HCT116 (cell line): ENCODE measurements at regions not wholly inside any gene's neighbourhood (a gene's known extent, or its start where the extent isn't known, plus 50 kb on each side); places are given as distances from the start of the nearest gene placed in this dataset.

Experiments
- ATAC-seq: fragments of 200-7000 bp; cut with Tn5 transposase; 2 replicates; pipeline ENCODE4 v1.9.1; 2020; ENCODE audit warnings: mild to moderate bottlenecking, moderate library complexity
- BruUV-seq: library from RNA; stranded (reverse); fragments of 400-500 nt; replicated peaks from 2 replicates; lab custom pipeline; 2021; lab: Mats Ljungman, UMichigan
- CTCF ChIA-PET: fragments of 300-600 bp; sonication (Branson Sonifier 250); formaldehyde crosslinking; loops from one replicate; lab custom pipeline; 2021; ENCODE audit warnings: antibody characterized with exemption; lab: Charles Lee
- POLR2A ChIA-PET: fragments of 300-600, 350-600 bp; sonication (Branson Sonifier 250); formaldehyde crosslinking; loops from one replicate; lab custom pipeline; 2021; ENCODE audit warnings: antibody characterized with exemption; lab: Charles Lee
- RAD21 ChIA-PET, 2 experiments: fragments of 300-600 bp; sonication (Branson Sonifier 250); formaldehyde crosslinking; loops; one replicate each; lab custom pipeline; 2023; ENCODE audit warnings: low total read pairs in 2 of 2; ENCODE audit not compliant: uncharacterized antibody in 2 of 2, unreplicated experiment in 2 of 2, low non-redundant PET in 1 of 2; lab: Charles Lee
- DNase-seq: peaks from one replicate; pipeline ENCODE4 v3.0.0-alpha.2; 2010; ENCODE audit warnings: low read depth, low spot score
- H2AFZ ChIP-seq: fragments of 200-600 bp; shearing (Covaris generic), sonication (generic); 2 replicates; pipeline ENCODE4 v1.6.1; 2017; ENCODE audit warnings: low read depth, mixed run types, mixed read lengths, antibody characterized with exemption, low read length; ENCODE audit not compliant: poor library complexity, severe bottlenecking
- H3K27ac ChIP-seq: 2 replicates; pipeline ENCODE4 v1.5.1; 2012; ENCODE audit warnings: low read depth, low read length
- H3K27me3 ChIP-seq: fragments of 200-600 bp; sonication (generic); 2 replicates; pipeline ENCODE4 v1.6.1; 2016; ENCODE audit warnings: mixed run types, low read length, mixed read lengths; ENCODE audit not compliant: insufficient read depth
- H3K36me3 ChIP-seq, 2 experiments: fragments of 200-500 bp in 1 of 2; fragments of 200-600 bp in 1 of 2; sonication (Bioruptor generic) in 1 of 2; sonication (generic) in 1 of 2; 2 replicates each; pipeline versions ENCODE4 v1.5.1 to v1.6.1; 2014 to 2016; ENCODE audit warnings: low read length in 2 of 2, inconsistent platforms in 1 of 2, mixed read lengths in 1 of 2, mixed run types in 1 of 2; ENCODE audit not compliant: insufficient read depth in 2 of 2, control insufficient read depth in 1 of 2
- H3K4me1 ChIP-seq, 2 experiments: fragments of 200-600 bp in 1 of 2; sonication (generic) in 1 of 2; 2 replicates each; pipeline versions ENCODE4 v1.5.1 to v1.6.1; 2012 to 2017; ENCODE audit warnings: low read length in 2 of 2, inconsistent platforms in 1 of 2, mild to moderate bottlenecking in 1 of 2, mixed read lengths in 1 of 2, mixed run types in 1 of 2, moderate library complexity in 1 of 2; ENCODE audit not compliant: insufficient read depth in 2 of 2, control insufficient read depth in 1 of 2
- H3K4me2 ChIP-seq: fragments of 200-600 bp; sonication (generic); 2 replicates; pipeline ENCODE4 v1.6.1; 2017; ENCODE audit warnings: mixed run types, low read length, mixed read lengths
- H3K4me3 ChIP-seq, 2 experiments: fragments of 200-600 bp in 1 of 2; sonication (generic) in 1 of 2; replicated peaks in 1 of 2; 2 replicates each; pipeline ENCODE4 v1.5.1; 2011 to 2016; ENCODE audit warnings: low read length in 2 of 2, control low read depth in 1 of 2, low read depth in 1 of 2, mild to moderate bottlenecking in 1 of 2, mixed read lengths in 1 of 2, mixed run types in 1 of 2
- H3K79me2 ChIP-seq: fragments of 200-600 bp; sonication (generic); 2 replicates; pipeline ENCODE4 v1.6.1; 2017; ENCODE audit warnings: mild to moderate bottlenecking, mixed run types, low read length, moderate library complexity, mixed read lengths; ENCODE audit not compliant: insufficient read depth
- H3K9ac ChIP-seq: fragments of 200-600 bp; sonication (generic); 2 replicates; pipeline ENCODE4 v1.6.1; 2016; ENCODE audit warnings: low read length, mixed read lengths
- H3K9me2 ChIP-seq: fragments of 200-600 bp; sonication (generic), shearing (Covaris generic); 2 replicates; pipeline ENCODE4 v1.6.1; 2017; ENCODE audit warnings: mixed run types, mild to moderate bottlenecking, moderate library complexity; ENCODE audit not compliant: insufficient read depth
- H3K9me3 ChIP-seq, 2 experiments: fragments of 200-500 bp in 1 of 2; fragments of 200-600 bp in 1 of 2; sonication (Bioruptor generic) in 1 of 2; sonication (generic) in 1 of 2; 2 replicates each; pipeline ENCODE4 v1.6.1; 2014 to 2017; ENCODE audit warnings: low read length in 2 of 2, mixed read lengths in 2 of 2, inconsistent platforms in 1 of 2, low read depth in 1 of 2, mild to moderate bottlenecking in 1 of 2, mixed run types in 1 of 2, moderate library complexity in 1 of 2; ENCODE audit not compliant: control insufficient read depth in 1 of 2, insufficient read depth in 1 of 2
- H4K20me1 ChIP-seq: fragments of 200-600 bp; sonication (generic), shearing (Covaris generic); 2 replicates; pipeline ENCODE4 v1.6.1; 2017; ENCODE audit warnings: mixed run types, mild to moderate bottlenecking, moderate library complexity; ENCODE audit not compliant: insufficient read depth
- POLR2A ChIP-seq: IDR thresholded peaks from 2 replicates; pipeline ENCODE4 v1.7.0; 2011; ENCODE audit warnings: borderline replicate concordance; ENCODE audit not compliant: insufficient read depth, insufficient read length; ENCODE audit errors: extremely low read depth
- POLR2AphosphoS5 ChIP-seq: IDR thresholded peaks from 2 replicates; pipeline ENCODE4 v1.6.1; 2011; ENCODE audit warnings: mild to moderate bottlenecking, low read depth, low read length, moderate library complexity
- SRF ChIP-seq: IDR thresholded peaks from 2 replicates; pipeline ENCODE4 v1.6.1; 2012; ENCODE audit warnings: low read depth
- YY1 ChIP-seq: IDR thresholded peaks from 2 replicates; pipeline ENCODE4 v1.6.1; 2011; ENCODE audit warnings: low read length, low read depth, moderate library complexity, mild to moderate bottlenecking; ENCODE audit not compliant: insufficient replicate concordance; ENCODE audit errors: extremely low read depth
- intact Hi-C: fragments of 100-400 bp; cut with micrococcal nuclease; formaldehyde crosslinking; loops from 2 replicates; pipeline ENCODE4 v1.10.0; 2022
- TF ChIP-seq, protein P1 (sequence below): IDR thresholded peaks from 2 replicates; pipeline ENCODE4 v1.6.1; 2012
- TF ChIP-seq, protein P2 (sequence below): IDR thresholded peaks from 2 replicates; pipeline ENCODE4 v1.6.1; 2012

DNA sequence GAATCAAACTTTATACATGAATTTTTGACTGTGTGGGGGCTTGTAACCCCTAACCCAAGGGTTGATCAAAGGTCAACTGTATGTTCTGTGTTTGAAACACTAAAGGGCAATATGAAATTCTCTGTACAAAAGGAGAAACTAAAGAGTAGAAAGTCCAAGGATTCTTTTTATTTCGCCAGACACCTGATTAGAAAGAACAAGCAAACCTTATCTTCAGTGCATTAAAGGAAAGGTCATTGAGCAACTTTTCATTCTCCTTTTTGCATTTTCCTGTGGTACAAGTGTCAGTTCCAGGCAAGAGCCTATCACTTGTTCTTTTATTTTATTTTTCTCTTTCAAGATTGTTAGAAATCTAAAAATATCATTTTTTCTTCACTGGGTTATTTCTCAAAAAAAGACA lies 430.1 kb upstream of the EPHA3 start:
- H3K27me3 ChIP-seq = no peaks in the 10 kb centered on the region
- ChIA-PET CTCF (no interaction called here), POLR2A (no interaction called here), RAD21 (no interaction called here)
- no peak overlapping the region for H3K4me3 ChIP-seq
- H2AFZ ChIP-seq = no peak overlapping the region
- intact Hi-C loops = no loop called here
- no peaks in the 10 kb centered on the region for H3K9me2 ChIP-seq
- H3K4me2 ChIP-seq = no peak overlapping the region
- no peaks in the 10 kb centered on the region for H3K79me2 ChIP-seq
- TF ChIP-seq SRF (no peak), POLR2A (no peak)
- TF ChIP-seq, protein P1, sequence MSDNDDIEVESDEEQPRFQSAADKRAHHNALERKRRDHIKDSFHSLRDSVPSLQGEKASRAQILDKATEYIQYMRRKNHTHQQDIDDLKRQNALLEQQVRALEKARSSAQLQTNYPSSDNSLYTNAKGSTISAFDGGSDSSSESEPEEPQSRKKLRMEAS = no peak
- ATAC-seq (no peak), DNase-seq (no peak)
- no peaks in the 10 kb centered on the region for H3K36me3 ChIP-seq
- BruUV-seq = no TSS peak
- H3K4me1 ChIP-seq = no peaks in the 10 kb centered on the region
- peaks cover 6 to 11% of the 10 kb centered on the region in 2 experiments; a peak in 3 of 4 replicates for H3K9me3 ChIP-seq
- H3K27ac ChIP-seq = no peak overlapping the region
- H3K9ac ChIP-seq = no peak overlapping the region
- no peaks in the 10 kb centered on the region for H4K20me1 ChIP-seq

DNA sequence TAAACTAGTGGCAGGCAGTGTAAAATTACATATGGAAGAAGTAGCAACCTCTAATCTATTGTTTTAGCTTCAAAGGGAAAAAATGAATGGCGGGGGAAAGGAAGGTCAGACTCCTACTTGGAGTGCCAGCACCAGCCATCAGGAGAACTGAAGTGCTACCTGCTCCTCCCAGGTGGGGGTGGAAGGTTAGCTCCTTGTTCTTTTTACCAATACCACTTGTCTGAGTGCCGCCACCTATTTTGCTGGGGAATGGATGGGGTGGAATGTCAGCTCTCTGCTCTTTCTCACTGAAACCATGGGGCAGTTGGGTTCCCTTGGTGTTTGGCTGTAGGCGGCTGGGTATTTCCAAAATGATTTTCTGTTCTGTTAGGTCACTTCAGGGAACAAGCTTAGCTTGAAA lies 428.7 kb upstream of the EPHA3 start:
- POLR2A ChIA-PET = no interaction called here
- Histone ChIP-seq H3K4me2 (no peak overlapping the region), H3K9me2 (no peaks in the 10 kb centered on the region), H3K4me3 (no peak overlapping the region), H2AFZ (no peak overlapping the region), H3K79me2 (no peaks in the 10 kb centered on the region), H3K9me3 (peaks cover 6 to 11% of the 10 kb centered on the region in 2 experiments; a peak in 3 of 4 replicates), H3K4me1 (no peaks in the 10 kb centered on the region), H3K36me3 (no peaks in the 10 kb centered on the region), H3K27ac (no peak overlapping the region), H4K20me1 (no peaks in the 10 kb centered on the region), H3K9ac (no peak overlapping the region), H3K27me3 (no peaks in the 10 kb centered on the region)
- intact Hi-C loops = no loop called here
- no peak for DNase-seq
- BruUV-seq = no TSS peak
- ATAC-seq = no peak
- TF ChIP-seq, protein P2, sequence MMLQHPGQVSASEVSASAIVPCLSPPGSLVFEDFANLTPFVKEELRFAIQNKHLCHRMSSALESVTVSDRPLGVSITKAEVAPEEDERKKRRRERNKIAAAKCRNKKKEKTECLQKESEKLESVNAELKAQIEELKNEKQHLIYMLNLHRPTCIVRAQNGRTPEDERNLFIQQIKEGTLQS = no peak
- TF ChIP-seq YY1 = no peak
- no peak for TF ChIP-seq POLR2AphosphoS5
- RAD21 ChIA-PET = no interaction called here
- CTCF ChIA-PET = no interaction called here
